ENCODE measurements at regions not wholly inside any gene's neighbourhood (a gene's known extent, or its start where the extent isn't known, plus 50 kb on each side); places are given as distances from the start of the nearest gene placed in this dataset.

DNA sequence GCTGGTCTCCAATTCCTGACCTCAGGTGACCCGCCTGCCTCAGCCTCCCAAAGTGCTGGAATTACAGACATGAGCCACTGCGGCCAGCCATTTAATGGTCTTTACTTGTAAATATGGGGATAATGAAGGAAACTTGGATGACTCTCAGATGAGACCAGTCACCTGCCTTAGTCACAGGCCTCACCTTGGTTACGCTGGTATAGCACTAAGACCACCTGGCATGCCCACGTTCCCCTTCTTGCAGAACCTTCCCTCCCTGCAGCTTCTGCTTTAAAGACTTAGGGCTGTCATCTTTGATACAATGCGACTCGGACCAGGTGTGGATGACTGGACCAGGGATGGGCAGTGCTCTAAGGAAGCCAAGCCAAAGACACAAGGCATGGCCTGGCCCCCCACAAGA, 629.9 kb downstream of the CCDC171 start:
- Histone ChIP-seq H4K5ac (ENCODE audit: insufficient read length, low read depth, low read length) (no peak overlapping the region), H2BK5ac (ENCODE audit: insufficient read length, low read length) (no peak overlapping the region), H2BK20ac (ENCODE audit: low read depth, low read length, poor library complexity, severe bottlenecking) (no peak overlapping the region), H2AFZ (ENCODE audit: low read length) (no peak overlapping the region), H2BK15ac (ENCODE audit: low read depth, low read length) (no peak overlapping the region), H3K23ac (ENCODE audit: insufficient read length, low read depth, low read length) (no peak overlapping the region), H3K9ac (ENCODE audit: extremely low read depth, insufficient read length, low read length) (no peak overlapping the region), H3K4me2 (ENCODE audit: insufficient read depth, insufficient read length, low read length) (no peak overlapping the region), H3K56ac (ENCODE audit: insufficient read length, low read depth, low read length) (no peak overlapping the region), H3K23me2 (ENCODE audit: insufficient read length, low read depth, low read length, poor library complexity, severe bottlenecking) (no peaks in the 10 kb centered on the region), H2BK120ac (ENCODE audit: low read depth, low read length, poor library complexity, severe bottlenecking) (no peak overlapping the region), H3K27me3 (ENCODE audit: insufficient read depth, low read length) (no peaks in the 10 kb centered on the region), H4K20me1 (ENCODE audit: control insufficient read depth, insufficient read depth, insufficient read length) (no peaks in the 10 kb centered on the region), H3K4me1 (ENCODE audit: insufficient read depth, low read length) (no peaks in the 10 kb centered on the region), H3K79me2 (ENCODE audit: insufficient read depth, low read length) (no peaks in the 10 kb centered on the region), H3K18ac (ENCODE audit: insufficient read length, low read depth, low read length) (no peak overlapping the region), H4K91ac (ENCODE audit: insufficient read length, low read depth, low read length) (no peak overlapping the region), H4K8ac (replicated peaks; ENCODE audit: insufficient read length, low read depth, low read length) (peak overlapping the region; percentile 74), H2BK12ac (ENCODE audit: insufficient read length, low read depth, low read length) (no peak overlapping the region), H3K9me3 (ENCODE audit: control insufficient read depth, low read depth, low read length) (no peaks in the 10 kb centered on the region), H3K4ac (ENCODE audit: low read depth, low read length) (no peak overlapping the region), H2AK5ac (ENCODE audit: insufficient read length, low read length) (no peak overlapping the region), H3K27ac (ENCODE audit: insufficient read length, low read depth, low read length) (no peak overlapping the region), H3K14ac (ENCODE audit: insufficient read depth, low read length) (no peak overlapping the region), H3K79me1 (ENCODE audit: insufficient read depth, low read depth, low read length, poor library complexity, severe bottlenecking) (no peaks in the 10 kb centered on the region), H3T11ph (ENCODE audit: low read length) (no peak overlapping the region)
- H3K27ac Mint-ChIP-seq, result no peak overlapping the region
- no peak overlapping the region for H3K4me3 Mint-ChIP-seq
- no CpG with 5 or more reads among the region's 6 CpGs for WGBS (ENCODE audit: extremely low coverage, insufficient read length, low lambda C conversion rate)
- DNase-seq, result no peak
- H3K36me3 Mint-ChIP-seq (ENCODE audit: insufficient read depth in 1 of 3, low read depth in 3 of 3), result no peaks in the 10 kb centered on the region
- TF ChIP-seq, protein P1, sequence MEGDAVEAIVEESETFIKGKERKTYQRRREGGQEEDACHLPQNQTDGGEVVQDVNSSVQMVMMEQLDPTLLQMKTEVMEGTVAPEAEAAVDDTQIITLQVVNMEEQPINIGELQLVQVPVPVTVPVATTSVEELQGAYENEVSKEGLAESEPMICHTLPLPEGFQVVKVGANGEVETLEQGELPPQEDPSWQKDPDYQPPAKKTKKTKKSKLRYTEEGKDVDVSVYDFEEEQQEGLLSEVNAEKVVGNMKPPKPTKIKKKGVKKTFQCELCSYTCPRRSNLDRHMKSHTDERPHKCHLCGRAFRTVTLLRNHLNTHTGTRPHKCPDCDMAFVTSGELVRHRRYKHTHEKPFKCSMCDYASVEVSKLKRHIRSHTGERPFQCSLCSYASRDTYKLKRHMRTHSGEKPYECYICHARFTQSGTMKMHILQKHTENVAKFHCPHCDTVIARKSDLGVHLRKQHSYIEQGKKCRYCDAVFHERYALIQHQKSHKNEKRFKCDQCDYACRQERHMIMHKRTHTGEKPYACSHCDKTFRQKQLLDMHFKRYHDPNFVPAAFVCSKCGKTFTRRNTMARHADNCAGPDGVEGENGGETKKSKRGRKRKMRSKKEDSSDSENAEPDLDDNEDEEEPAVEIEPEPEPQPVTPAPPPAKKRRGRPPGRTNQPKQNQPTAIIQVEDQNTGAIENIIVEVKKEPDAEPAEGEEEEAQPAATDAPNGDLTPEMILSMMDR (conservative IDR thresholded peaks at IDR 0.05), result no peak
- H3K9me3 Mint-ChIP-seq, result no peaks in the 10 kb centered on the region
- H3K4me1 Mint-ChIP-seq, result peaks cover 3 to 4% of the 10 kb centered on the region in 2 experiments; a peak in 3 of 4 replicates
- H3K27me3 Mint-ChIP-seq (ENCODE audit: low read depth), result no peaks in the 10 kb centered on the region; the same call in 1 of the 2 replicates
